ENCODE measurements at regions not wholly inside any gene's neighbourhood (a gene's known extent, or its start where the extent isn't known, plus 50 kb on each side); places are given as distances from the start of the nearest gene placed in this dataset.

DNA sequence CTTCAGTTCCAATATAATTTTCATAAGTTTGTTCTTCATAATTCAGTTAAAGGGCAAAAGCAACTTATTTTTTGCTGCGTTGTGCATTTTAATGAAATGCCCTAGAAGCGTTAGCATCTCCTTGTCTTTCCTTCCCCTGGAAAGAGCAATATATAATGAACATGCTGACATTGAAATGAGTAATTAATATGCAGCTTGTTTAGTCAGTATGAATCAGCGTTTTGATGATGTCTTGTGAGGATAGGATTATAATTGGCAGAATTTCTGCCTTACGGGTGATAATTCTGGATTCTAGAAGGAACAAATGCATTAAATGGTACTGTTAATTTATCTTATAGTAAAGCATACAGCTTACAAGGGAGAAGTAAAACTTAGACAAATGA, 152.3 kb upstream of the MMADHC start:
- TF ChIP-seq, protein P1, sequence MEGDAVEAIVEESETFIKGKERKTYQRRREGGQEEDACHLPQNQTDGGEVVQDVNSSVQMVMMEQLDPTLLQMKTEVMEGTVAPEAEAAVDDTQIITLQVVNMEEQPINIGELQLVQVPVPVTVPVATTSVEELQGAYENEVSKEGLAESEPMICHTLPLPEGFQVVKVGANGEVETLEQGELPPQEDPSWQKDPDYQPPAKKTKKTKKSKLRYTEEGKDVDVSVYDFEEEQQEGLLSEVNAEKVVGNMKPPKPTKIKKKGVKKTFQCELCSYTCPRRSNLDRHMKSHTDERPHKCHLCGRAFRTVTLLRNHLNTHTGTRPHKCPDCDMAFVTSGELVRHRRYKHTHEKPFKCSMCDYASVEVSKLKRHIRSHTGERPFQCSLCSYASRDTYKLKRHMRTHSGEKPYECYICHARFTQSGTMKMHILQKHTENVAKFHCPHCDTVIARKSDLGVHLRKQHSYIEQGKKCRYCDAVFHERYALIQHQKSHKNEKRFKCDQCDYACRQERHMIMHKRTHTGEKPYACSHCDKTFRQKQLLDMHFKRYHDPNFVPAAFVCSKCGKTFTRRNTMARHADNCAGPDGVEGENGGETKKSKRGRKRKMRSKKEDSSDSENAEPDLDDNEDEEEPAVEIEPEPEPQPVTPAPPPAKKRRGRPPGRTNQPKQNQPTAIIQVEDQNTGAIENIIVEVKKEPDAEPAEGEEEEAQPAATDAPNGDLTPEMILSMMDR (IDR thresholded peaks at IDR 0.05) = no peak
- TF ChIP-seq POLR2A (IDR thresholded peaks at IDR 0.05) = no peak

Data from lower leg skin (tissue), 3 donors.